ENCODE measurements at regions not wholly inside any gene's neighbourhood (a gene's known extent, or its start where the extent isn't known, plus 50 kb on each side); places are given as distances from the start of the nearest gene placed in this dataset.

- H3K4me1 Mint-ChIP-seq = peaks cover 2% of the 10 kb centered on the region
- no peak overlapping the region for H3K4me3 Mint-ChIP-seq
- no peak overlapping the region for H3K4me3 ChIP-seq (replicated peaks in 1 of 3; ENCODE audit: low read depth in 2 of 3, low read length in 3 of 3)
- H3K36me3 ChIP-seq (replicated peaks in 1 of 2; ENCODE audit: control insufficient read depth in 1 of 2, insufficient read depth in 2 of 2, low read length in 2 of 2) = no peaks in the 10 kb centered on the region
- no peaks in the 10 kb centered on the region for H3K9me3 ChIP-seq (replicated peaks in 1 of 2; ENCODE audit: control insufficient read depth in 1 of 2, insufficient read depth in 1 of 2, low read length in 2 of 2)
- H3K36me3 Mint-ChIP-seq = no peaks in the 10 kb centered on the region
- TF ChIP-seq, protein P1, sequence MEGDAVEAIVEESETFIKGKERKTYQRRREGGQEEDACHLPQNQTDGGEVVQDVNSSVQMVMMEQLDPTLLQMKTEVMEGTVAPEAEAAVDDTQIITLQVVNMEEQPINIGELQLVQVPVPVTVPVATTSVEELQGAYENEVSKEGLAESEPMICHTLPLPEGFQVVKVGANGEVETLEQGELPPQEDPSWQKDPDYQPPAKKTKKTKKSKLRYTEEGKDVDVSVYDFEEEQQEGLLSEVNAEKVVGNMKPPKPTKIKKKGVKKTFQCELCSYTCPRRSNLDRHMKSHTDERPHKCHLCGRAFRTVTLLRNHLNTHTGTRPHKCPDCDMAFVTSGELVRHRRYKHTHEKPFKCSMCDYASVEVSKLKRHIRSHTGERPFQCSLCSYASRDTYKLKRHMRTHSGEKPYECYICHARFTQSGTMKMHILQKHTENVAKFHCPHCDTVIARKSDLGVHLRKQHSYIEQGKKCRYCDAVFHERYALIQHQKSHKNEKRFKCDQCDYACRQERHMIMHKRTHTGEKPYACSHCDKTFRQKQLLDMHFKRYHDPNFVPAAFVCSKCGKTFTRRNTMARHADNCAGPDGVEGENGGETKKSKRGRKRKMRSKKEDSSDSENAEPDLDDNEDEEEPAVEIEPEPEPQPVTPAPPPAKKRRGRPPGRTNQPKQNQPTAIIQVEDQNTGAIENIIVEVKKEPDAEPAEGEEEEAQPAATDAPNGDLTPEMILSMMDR (IDR thresholded peaks at IDR 0.05) = no peak
- peaks cover 0 to 2% (median 0%) of the 10 kb centered on the region in 7 donors for H3K9me3 Mint-ChIP-seq
- H3K27me3 ChIP-seq (ENCODE audit: control insufficient read depth in 2 of 2, insufficient read depth in 2 of 2, low read length in 2 of 2) = no peaks in the 10 kb centered on the region
- no peak for DNase-seq
- H3K27ac ChIP-seq (ENCODE audit: low read depth in 1 of 2, low read length in 2 of 2) = no peak overlapping the region
- no peak overlapping the region for H2AFZ ChIP-seq (ENCODE audit: insufficient read depth, low read depth, low read length, poor library complexity, severe bottlenecking)
- no peak overlapping the region for H3K27ac Mint-ChIP-seq
- intact Hi-C loops (cut with micrococcal nuclease) = no loop called here
- no peak overlapping the region for H3K4me2 ChIP-seq (replicated peaks; ENCODE audit: extremely low read depth, low read length, poor library complexity, severe bottlenecking)
- no peaks in the 10 kb centered on the region for H4K20me1 ChIP-seq (ENCODE audit: insufficient read depth, low read length)
- H3K4me1 ChIP-seq (ENCODE audit: control insufficient read depth in 1 of 2, insufficient read depth in 2 of 2, low read length in 2 of 2) = peaks cover 0 to 2% of the 10 kb centered on the region in 2 donors
- H3K9ac ChIP-seq (ENCODE audit: insufficient read depth, low read length, poor library complexity, severe bottlenecking) = no peak overlapping the region
- H3K79me2 ChIP-seq (ENCODE audit: insufficient read depth, low read length) = no peaks in the 10 kb centered on the region
- WGBS (ENCODE audit: insufficient coverage) = no CpG with 5 or more reads among the region's 3 CpGs
- H3K27me3 Mint-ChIP-seq (ENCODE audit: low read depth in 3 of 3) = peaks cover 0 to 6% (median 0%) of the 10 kb centered on the region in 3 donors
Measured at GRCh38 chr6:48024956-48025355, 86.0 kb downstream of the PTCHD4 start.

DNA sequence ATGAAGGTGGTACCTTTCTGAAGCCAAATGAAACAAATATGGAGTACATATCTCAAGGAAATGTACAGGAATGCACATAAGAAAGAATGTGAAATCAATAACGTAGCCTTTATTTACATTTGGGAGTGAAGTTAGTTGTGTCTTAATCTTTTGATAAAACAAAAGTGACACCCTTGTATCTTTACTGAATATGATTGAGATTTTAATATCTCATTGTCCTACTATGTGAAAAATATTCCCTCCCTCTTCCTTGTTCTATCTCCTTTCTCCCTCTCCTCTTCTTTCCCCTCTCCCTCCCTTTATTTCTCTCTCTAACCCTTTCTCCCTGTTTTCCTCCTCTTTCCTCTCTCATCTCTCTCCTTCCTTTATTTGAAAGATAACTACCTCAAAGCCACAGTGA, 89.1 kb downstream of the PTCHD4 start:
- H3K4me1 Mint-ChIP-seq = no peaks in the 10 kb centered on the region
- Histone ChIP-seq H3K27ac (ENCODE audit: low read depth in 1 of 2, low read length in 2 of 2) (no peak overlapping the region), H3K79me2 (ENCODE audit: insufficient read depth, low read length) (no peaks in the 10 kb centered on the region), H3K4me2 (replicated peaks; ENCODE audit: extremely low read depth, low read length, poor library complexity, severe bottlenecking) (no peak overlapping the region), H2AFZ (ENCODE audit: insufficient read depth, low read depth, low read length, poor library complexity, severe bottlenecking) (no peak overlapping the region), H3K4me1 (ENCODE audit: control insufficient read depth in 1 of 2, insufficient read depth in 2 of 2, low read length in 2 of 2) (no peaks in the 10 kb centered on the region), H3K27me3 (ENCODE audit: control insufficient read depth in 2 of 2, insufficient read depth in 2 of 2, low read length in 2 of 2) (no peaks in the 10 kb centered on the region), H3K9ac (ENCODE audit: insufficient read depth, low read length, poor library complexity, severe bottlenecking) (no peak overlapping the region), H4K20me1 (ENCODE audit: insufficient read depth, low read length) (no peaks in the 10 kb centered on the region), H3K4me3 (replicated peaks in 1 of 3; ENCODE audit: low read depth in 2 of 3, low read length in 3 of 3) (no peak overlapping the region), H3K9me3 (replicated peaks in 1 of 2; ENCODE audit: control insufficient read depth in 1 of 2, insufficient read depth in 1 of 2, low read length in 2 of 2) (peaks cover 0 to 3% of the 10 kb centered on the region in 2 donors), H3K36me3 (replicated peaks in 1 of 2; ENCODE audit: control insufficient read depth in 1 of 2, insufficient read depth in 2 of 2, low read length in 2 of 2) (no peaks in the 10 kb centered on the region)
- peaks cover 0 to 6% (median 4%) of the 10 kb centered on the region in 7 donors for H3K9me3 Mint-ChIP-seq
- H3K27me3 Mint-ChIP-seq (ENCODE audit: low read depth in 3 of 3) = peaks cover 0 to 6% (median 0%) of the 10 kb centered on the region in 3 donors
- H3K4me3 Mint-ChIP-seq = no peak overlapping the region
- H3K27ac Mint-ChIP-seq = no peak overlapping the region
- intact Hi-C loops (cut with micrococcal nuclease) = no loop called here
- DNase-seq = no peak
- TF ChIP-seq, protein P1 (IDR thresholded peaks at IDR 0.05) = no peak
- WGBS (ENCODE audit: insufficient coverage) = no CpG with 5 or more reads among the region's 1 CpG
- no peaks in the 10 kb centered on the region for H3K36me3 Mint-ChIP-seq

Measured in CD14-positive monocyte (primary cell).